BE2C (cell line): ENCODE measurements at regions not wholly inside any gene's neighbourhood (a gene's known extent, or its start where the extent isn't known, plus 50 kb on each side); places are given as distances from the start of the nearest gene placed in this dataset.
"Not testable (repeated sequence)": the region's sequence is repeated elsewhere in the genome, so short reads cannot be mapped to it uniquely, and the experiment has no call there.

Experiments used
- DNase-seq: peaks from one replicate; pipeline ENCODE4 v3.0.0-alpha.2; 2020
- H3K27me3 ChIP-seq: fragments of 250-450 bp; sonication (Bioruptor Pico); 2 replicates; pipeline ENCODE4 v1.5.1; 2020; ENCODE audit warnings: mild to moderate bottlenecking
- H3K36me3 ChIP-seq: fragments of 250-450 bp; sonication (Bioruptor Pico); 2 replicates; pipeline ENCODE4 v1.5.1; 2020; ENCODE audit warnings: mild to moderate bottlenecking
- H3K4me1 ChIP-seq: fragments of 250-450 bp; sonication (Bioruptor Pico); 2 replicates; pipeline ENCODE4 v1.5.1; 2020
- H3K4me3 ChIP-seq: 2 replicates; pipeline ENCODE4 v1.5.1; 2011; ENCODE audit warnings: low read depth, low read length
- H3K9me3 ChIP-seq: fragments of 250-450 bp; sonication (Bioruptor Pico); 2 replicates; pipeline ENCODE4 v1.5.1; 2020
- TF ChIP-seq, protein P1 (sequence below): IDR thresholded peaks from 2 replicates; pipeline ENCODE4 v1.5.1; 2012; ENCODE audit warnings: mild to moderate bottlenecking, low read depth, low read length

- Histone ChIP-seq H3K9me3 (no peaks in the 10 kb centered on the region; the same call in 1 of the 2 replicates), H3K36me3 (no peaks in the 10 kb centered on the region), H3K27me3 (no peaks in the 10 kb centered on the region), H3K4me3 (no peak overlapping the region), H3K4me1 (no peaks in the 10 kb centered on the region)
- no peak for DNase-seq
- TF ChIP-seq, protein P1, sequence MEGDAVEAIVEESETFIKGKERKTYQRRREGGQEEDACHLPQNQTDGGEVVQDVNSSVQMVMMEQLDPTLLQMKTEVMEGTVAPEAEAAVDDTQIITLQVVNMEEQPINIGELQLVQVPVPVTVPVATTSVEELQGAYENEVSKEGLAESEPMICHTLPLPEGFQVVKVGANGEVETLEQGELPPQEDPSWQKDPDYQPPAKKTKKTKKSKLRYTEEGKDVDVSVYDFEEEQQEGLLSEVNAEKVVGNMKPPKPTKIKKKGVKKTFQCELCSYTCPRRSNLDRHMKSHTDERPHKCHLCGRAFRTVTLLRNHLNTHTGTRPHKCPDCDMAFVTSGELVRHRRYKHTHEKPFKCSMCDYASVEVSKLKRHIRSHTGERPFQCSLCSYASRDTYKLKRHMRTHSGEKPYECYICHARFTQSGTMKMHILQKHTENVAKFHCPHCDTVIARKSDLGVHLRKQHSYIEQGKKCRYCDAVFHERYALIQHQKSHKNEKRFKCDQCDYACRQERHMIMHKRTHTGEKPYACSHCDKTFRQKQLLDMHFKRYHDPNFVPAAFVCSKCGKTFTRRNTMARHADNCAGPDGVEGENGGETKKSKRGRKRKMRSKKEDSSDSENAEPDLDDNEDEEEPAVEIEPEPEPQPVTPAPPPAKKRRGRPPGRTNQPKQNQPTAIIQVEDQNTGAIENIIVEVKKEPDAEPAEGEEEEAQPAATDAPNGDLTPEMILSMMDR: no peak
Measured at GRCh38 chr4:11669156-11669555, 240.5 kb upstream of the HS3ST1 start.

DNA sequence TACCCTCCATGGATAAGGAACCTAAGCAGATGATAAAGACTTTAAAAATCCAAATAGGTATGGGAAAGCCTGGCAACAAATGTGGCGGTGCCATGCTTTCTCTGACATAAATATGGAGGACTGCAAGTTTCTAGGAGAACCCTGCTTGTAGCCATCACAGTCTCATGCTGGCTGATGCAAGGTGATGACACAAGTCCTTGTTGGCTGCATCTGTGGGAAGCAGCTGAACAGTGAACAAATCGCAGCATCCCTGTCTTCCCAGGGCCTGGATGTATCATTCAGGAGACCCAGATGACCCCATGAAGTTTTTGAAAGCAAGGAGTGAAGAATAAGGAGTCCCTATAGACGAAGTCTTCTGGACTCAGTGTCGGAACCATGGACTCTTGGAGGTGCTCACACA is 234.4 kb upstream of the HS3ST1 start:
- no peak overlapping the region for H3K4me3 ChIP-seq
- no peaks in the 10 kb centered on the region for H3K36me3 ChIP-seq
- H3K4me1 ChIP-seq: no peaks in the 10 kb centered on the region
- H3K9me3 ChIP-seq: no peaks in the 10 kb centered on the region; the same call in 1 of the 2 replicates
- no peaks in the 10 kb centered on the region for H3K27me3 ChIP-seq
- no peak for DNase-seq
- TF ChIP-seq, protein P1: no peak

DNA sequence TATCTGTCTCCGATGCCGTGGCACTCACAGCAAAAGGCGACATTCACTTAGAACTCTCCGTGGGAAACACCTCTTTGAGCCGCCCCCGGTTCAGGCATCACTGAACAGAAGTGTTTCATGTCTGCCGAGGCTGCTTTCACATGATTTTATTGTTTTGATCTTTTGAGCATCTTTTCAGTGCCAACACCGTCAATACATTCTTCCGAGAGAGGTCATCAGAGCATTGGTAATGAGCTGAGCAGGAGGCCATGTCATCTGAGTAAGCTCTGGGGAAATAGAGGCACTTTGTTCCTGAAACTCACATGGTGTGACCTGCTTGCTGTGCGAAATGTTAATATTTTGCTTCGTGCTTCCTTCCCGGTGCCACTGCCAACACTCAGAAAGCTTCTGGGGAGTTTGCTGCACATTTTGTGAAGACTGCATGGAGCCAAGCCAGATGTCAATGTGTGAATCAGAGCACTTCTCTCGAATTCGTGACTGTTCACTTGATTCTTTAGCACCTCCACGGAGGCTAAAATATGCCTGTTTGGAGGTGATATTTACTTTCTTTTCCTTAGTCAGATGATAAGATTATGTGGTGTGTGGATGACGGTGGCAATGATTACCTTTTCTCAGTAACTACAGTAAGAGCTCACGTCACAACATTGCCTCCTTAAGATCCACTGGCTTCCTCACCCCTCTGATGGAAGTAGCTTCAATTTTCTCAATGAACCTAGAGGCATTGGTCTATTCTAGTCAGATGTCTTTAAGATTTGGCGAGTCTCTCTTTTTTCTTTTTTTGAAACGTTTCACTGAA is 222.3 kb upstream of the HS3ST1 start:
- TF ChIP-seq, protein P1: no peak
- Histone ChIP-seq H3K4me1 (no peaks in the 10 kb centered on the region), H3K27me3 (no peaks in the 10 kb centered on the region)

DNA sequence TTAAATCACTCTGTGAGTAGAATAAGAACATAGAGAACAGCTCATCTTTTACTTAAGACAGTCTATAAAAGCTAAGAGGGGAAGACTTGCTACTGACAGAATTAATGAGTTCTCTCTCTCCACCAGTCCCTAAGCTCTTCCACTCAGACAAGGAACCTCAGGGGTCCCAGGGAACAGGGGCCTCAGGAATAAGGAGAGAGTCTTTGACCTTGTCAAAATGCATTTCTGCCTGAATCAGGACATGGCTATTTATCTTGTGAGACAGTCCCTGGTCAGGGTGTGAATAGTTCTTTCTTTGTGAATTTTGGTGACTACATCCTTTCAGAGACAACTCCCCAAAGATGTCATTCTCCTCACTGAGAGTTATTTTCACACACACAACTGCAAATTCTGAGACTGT is 218.7 kb upstream of the HS3ST1 start:
- Histone ChIP-seq H3K9me3 (no peaks in the 10 kb centered on the region), H3K36me3 (no peaks in the 10 kb centered on the region), H3K4me1 (no peaks in the 10 kb centered on the region), H3K27me3 (no peaks in the 10 kb centered on the region), H3K4me3 (no peak overlapping the region)
- DNase-seq: no peak
- TF ChIP-seq, protein P1: no peak

More for the DNA sequence above, 222.3 kb upstream of the HS3ST1 start:
- no peak for DNase-seq
- Histone ChIP-seq H3K9me3 (no peaks in the 10 kb centered on the region), H3K36me3 (no peaks in the 10 kb centered on the region), H3K4me3 (no peak overlapping the region)

DNA sequence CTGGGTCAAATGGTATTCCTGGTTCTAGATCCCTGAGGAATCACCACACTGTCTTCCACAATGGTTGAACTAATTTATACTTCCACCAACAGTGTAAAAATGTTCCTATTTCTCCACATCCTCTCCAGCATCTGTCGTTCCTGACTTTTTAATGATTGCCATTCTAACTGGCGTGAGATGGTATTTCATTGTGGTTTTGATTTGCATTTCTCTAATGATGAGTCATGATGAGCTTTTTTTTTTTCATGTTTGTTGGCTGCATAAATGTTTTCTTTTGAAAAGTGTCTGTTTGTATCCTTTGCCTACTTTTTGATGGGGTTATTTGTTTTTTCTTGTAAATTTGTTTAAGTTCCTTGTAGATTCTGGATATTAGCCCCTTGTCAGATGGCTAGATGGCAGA is 214.4 kb upstream of the HS3ST1 start:
- not testable (repeated sequence) for H3K36me3 ChIP-seq, DNase-seq, H3K27me3 ChIP-seq, H3K9me3 ChIP-seq, H3K4me3 ChIP-seq, H3K4me1 ChIP-seq

DNA sequence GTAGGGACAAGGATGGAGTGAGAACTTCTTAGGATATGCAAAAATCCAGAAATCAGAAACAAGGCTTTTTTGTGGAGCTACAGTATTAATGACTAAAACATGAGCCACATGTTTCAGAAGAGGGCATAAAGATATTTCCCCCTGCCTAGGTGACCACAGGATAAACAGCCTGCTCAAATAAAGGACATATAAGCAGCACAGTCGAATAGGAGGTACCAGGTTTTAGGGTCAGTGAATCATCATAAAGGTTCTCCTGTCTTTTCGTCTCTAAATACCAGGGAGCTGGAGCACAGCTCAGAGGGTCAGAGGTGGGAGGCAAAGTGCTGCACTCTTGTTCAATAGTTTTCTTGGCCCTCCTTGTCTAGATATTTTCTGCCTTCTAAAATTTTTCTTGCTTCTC is 211.9 kb upstream of the HS3ST1 start:
- H3K36me3 ChIP-seq: no peaks in the 10 kb centered on the region
- no peaks in the 10 kb centered on the region for H3K4me1 ChIP-seq
- H3K9me3 ChIP-seq: no peaks in the 10 kb centered on the region
- H3K4me3 ChIP-seq: no peak overlapping the region
- TF ChIP-seq, protein P1: no peak
- DNase-seq: no peak
- no peaks in the 10 kb centered on the region for H3K27me3 ChIP-seq
